SK-N-MC (cell line): ENCODE measurements at regions not wholly inside any gene's neighbourhood (a gene's known extent, or its start where the extent isn't known, plus 50 kb on each side); places are given as distances from the start of the nearest gene placed in this dataset.

ENCODE experiments used
- EZH2 ChIP-seq: fragments of 200-600 bp; sonication (generic); IDR thresholded peaks from one replicate; pipeline ENCODE4 v1.6.1; 2017; ENCODE audit warnings: antibody characterized with exemption
- FOXP2 ChIP-seq: optimal IDR thresholded peaks from 2 replicates; pipeline ENCODE3; 2011; ENCODE audit warnings: mild to moderate bottlenecking, moderate library complexity; ENCODE audit not compliant: insufficient read depth; ENCODE audit errors: extremely low read length, control extremely low read depth
- POLR2AphosphoS5 ChIP-seq: IDR thresholded peaks from 2 replicates; pipeline ENCODE4 v1.6.1; 2012; ENCODE audit warnings: mild to moderate bottlenecking, low read depth, low read length, borderline replicate concordance

DNA sequence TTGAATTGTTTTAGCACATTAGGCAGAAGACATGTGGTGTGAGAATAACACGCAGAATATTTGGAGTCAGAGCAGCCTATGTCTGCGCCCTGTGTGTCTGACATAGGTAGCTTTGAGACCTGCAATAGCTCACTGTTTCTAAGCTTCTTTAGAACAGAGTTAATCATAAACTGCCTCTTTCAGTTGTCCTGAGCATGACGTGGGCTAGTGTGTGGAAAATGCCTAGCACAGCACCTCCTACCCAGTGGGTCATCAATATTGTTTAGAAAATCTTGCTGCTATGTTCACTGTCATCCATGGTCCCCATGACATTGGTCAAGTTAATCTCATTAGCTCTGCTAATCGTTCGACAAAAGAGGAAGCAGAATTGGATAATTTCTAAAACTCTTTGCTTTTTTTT, 357.4 kb upstream of the SGCD start:
- TF ChIP-seq EZH2: no peak
- no peak for TF ChIP-seq POLR2AphosphoS5
- TF ChIP-seq FOXP2: no peak
